Keratinocyte (primary cell): ENCODE measurements at regions not wholly inside any gene's neighbourhood (a gene's known extent, or its start where the extent isn't known, plus 50 kb on each side); places are given as distances from the start of the nearest gene placed in this dataset.

Source experiments
- DNase-seq: peaks from one replicate; pipeline ENCODE4 v3.0.0-alpha.2; 2011; ENCODE audit warnings: low read depth, missing footprints, low spot score
- FAIRE-seq: peaks from 2 replicates; lab custom pipeline; 2011; peaks lifted over from hg19 to GRCh38; lab: Jason Lieb, UNC
- H2AFZ ChIP-seq: 2 replicates; pipeline ENCODE4 v1.6.0; 2012; ENCODE audit warnings: low read length, control low read depth, inconsistent platforms; ENCODE audit not compliant: control insufficient read depth
- H3K27ac ChIP-seq: 2 replicates; pipeline ENCODE4 v1.5.1; 2011; ENCODE audit warnings: low read length; ENCODE audit not compliant: control insufficient read depth, insufficient read depth
- H3K27me3 ChIP-seq: 3 replicates; pipeline ENCODE4 v1.6.0; 2011; ENCODE audit warnings: low read length; ENCODE audit not compliant: control insufficient read depth, insufficient read depth; ENCODE audit errors: extremely low read depth
- H3K36me3 ChIP-seq, 2 experiments: 2 replicates in 1 of 2; 3 replicates in 1 of 2; pipeline ENCODE4 v1.5.1; 2011; ENCODE audit warnings: low read length in 2 of 2, mild to moderate bottlenecking in 1 of 2; ENCODE audit not compliant: control insufficient read depth in 2 of 2, insufficient read depth in 2 of 2; ENCODE audit errors: extremely low read depth in 1 of 2
- H3K4me1 ChIP-seq: 3 replicates; pipeline ENCODE4 v1.5.1; 2011; ENCODE audit warnings: low read length; ENCODE audit not compliant: control insufficient read depth, insufficient read depth; ENCODE audit errors: extremely low read depth
- H3K4me2 ChIP-seq: 3 replicates; pipeline ENCODE4 v1.6.0; 2011; ENCODE audit warnings: low read depth, low read length; ENCODE audit not compliant: control insufficient read depth, insufficient read depth; ENCODE audit errors: extremely low read depth
- H3K4me3 ChIP-seq, 3 experiments: fragments of 200-600 bp in 1 of 3; sonication (generic) in 1 of 3; 2 replicates in 2 of 3; 3 replicates in 1 of 3; pipeline ENCODE4 v1.5.1; 2011 to 2016; ENCODE audit warnings: low read length in 3 of 3, mild to moderate bottlenecking in 3 of 3, control low read depth in 2 of 3, inconsistent platforms in 1 of 3, low read depth in 1 of 3, mixed read lengths in 1 of 3, mixed run types in 1 of 3, moderate library complexity in 1 of 3; ENCODE audit not compliant: control insufficient read depth in 2 of 3, insufficient read depth in 2 of 3; ENCODE audit errors: extremely low read depth in 1 of 3
- H3K79me2 ChIP-seq: 2 replicates; pipeline ENCODE4 v1.6.0; 2012; ENCODE audit warnings: low read length; ENCODE audit not compliant: control insufficient read depth, insufficient read depth
- H3K9ac ChIP-seq: 3 replicates; pipeline ENCODE4 v1.6.0; 2011; ENCODE audit warnings: low read length; ENCODE audit not compliant: control insufficient read depth, insufficient read depth; ENCODE audit errors: extremely low read depth
- H3K9me1 ChIP-seq: 3 replicates; pipeline ENCODE4 v1.6.0; 2011; ENCODE audit warnings: low read length; ENCODE audit not compliant: control insufficient read depth, insufficient read depth; ENCODE audit errors: extremely low read depth
- H3K9me3 ChIP-seq: 2 replicates; pipeline ENCODE4 v1.5.1; 2012; ENCODE audit warnings: low read depth, low read length; ENCODE audit not compliant: control insufficient read depth
- H4K20me1 ChIP-seq: 3 replicates; pipeline ENCODE4 v1.6.0; 2011; ENCODE audit warnings: low read length; ENCODE audit not compliant: control insufficient read depth, insufficient read depth; ENCODE audit errors: extremely low read depth
- CTCF ChIP-seq, 3 experiments: IDR thresholded peaks in 1 of 3; conservative IDR thresholded peaks in 1 of 3; optimal IDR thresholded peaks in 1 of 3; 2 replicates in 2 of 3; 3 replicates in 1 of 3; pipeline versions ENCODE3 to v1.5.1; 2011; ENCODE audit warnings: low read length in 3 of 3, mild to moderate bottlenecking in 3 of 3, moderate library complexity in 2 of 3, control low read depth in 1 of 3, inconsistent platforms in 1 of 3; ENCODE audit not compliant: insufficient read depth in 2 of 3; ENCODE audit errors: extremely low read depth in 1 of 3
- EZH2 ChIP-seq: IDR thresholded peaks from one replicate; pipeline ENCODE4 v1.6.1; 2012; ENCODE audit warnings: inconsistent platforms, mild to moderate bottlenecking, low read length, moderate library complexity
- dilution Hi-C: fragments of 300-500 bp; cut with MboI; formaldehyde crosslinking; loops from one replicate; pipeline ENCODE4 v1.7.0; 2020; ENCODE audit warnings: low sequenced_read_pairs; ENCODE audit not compliant: extremely low pct_ligation_motif_present

DNA sequence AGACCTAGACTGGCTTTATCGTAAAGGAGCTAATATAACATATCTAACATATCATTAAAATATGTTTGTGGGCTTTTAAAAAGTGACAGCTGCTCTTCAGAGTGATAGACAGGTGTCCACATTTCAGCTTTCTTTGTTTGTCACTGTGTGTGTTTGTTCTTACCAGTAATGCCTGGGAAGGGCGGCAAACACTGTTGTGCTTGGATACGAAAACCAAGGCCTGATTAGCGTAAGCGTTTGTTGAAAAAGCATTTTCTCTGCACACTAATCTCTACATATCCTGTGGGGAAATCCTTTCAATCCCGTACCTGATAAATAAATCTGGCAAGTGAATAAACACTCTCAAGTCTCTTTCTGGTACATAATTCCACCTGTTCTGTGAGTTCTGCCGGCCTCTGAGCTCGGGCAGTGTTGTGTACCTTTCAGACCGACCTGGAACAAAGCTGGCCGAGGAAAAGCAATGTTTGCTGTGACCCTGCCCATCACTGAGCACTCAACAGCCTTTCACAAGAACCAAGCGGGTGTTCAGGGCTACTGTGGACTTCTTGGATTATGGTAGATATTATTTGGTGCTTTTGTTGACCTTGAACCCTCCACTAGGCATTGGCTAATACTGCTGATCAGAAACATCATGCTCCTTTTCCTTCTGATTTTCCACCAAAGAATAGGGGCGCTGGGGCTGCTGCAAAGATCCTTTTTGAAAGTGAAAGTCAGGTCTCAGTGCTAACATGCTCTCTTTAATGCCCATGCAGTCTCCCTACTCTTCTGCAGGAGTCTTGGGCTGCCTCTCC, 100.4 kb downstream of the CD83 start:
- no peak overlapping the region for H2AFZ ChIP-seq
- no peak overlapping the region for H3K9ac ChIP-seq
- dilution Hi-C loops: no loop called here
- H3K9me1 ChIP-seq: no peaks in the 10 kb centered on the region
- no peak overlapping the region for H3K4me2 ChIP-seq
- no peak overlapping the region for H3K4me3 ChIP-seq
- FAIRE-seq: no peak
- no peaks in the 10 kb centered on the region for H3K27me3 ChIP-seq
- TF ChIP-seq CTCF (optimal IDR thresholded peaks at IDR 0.05 in 1 of 3, IDR thresholded peaks at IDR 0.05 in 1 of 3, conservative IDR thresholded peaks at IDR 0.05 in 1 of 3; ENCODE audit: extremely low read depth in 1 of 3, insufficient read depth in 2 of 3, low read length in 3 of 3) (no peak), EZH2 (no peak)
- no peaks in the 10 kb centered on the region for H3K36me3 ChIP-seq
- no peak overlapping the region for H3K27ac ChIP-seq
- no peaks in the 10 kb centered on the region for H3K79me2 ChIP-seq
- no peaks in the 10 kb centered on the region for H3K9me3 ChIP-seq
- no peak for DNase-seq
- H4K20me1 ChIP-seq: no peaks in the 10 kb centered on the region
- no peaks in the 10 kb centered on the region for H3K4me1 ChIP-seq

GRCh38 chr6:14218519-14218800, 100.9 kb downstream of the CD83 start:
- Histone ChIP-seq H3K4me2 (no peak overlapping the region), H3K4me1 (no peaks in the 10 kb centered on the region), H3K9me3 (no peaks in the 10 kb centered on the region), H2AFZ (no peak overlapping the region), H3K27ac (no peak overlapping the region), H3K79me2 (no peaks in the 10 kb centered on the region), H3K9me1 (no peaks in the 10 kb centered on the region), H4K20me1 (no peaks in the 10 kb centered on the region), H3K4me3 (no peak overlapping the region), H3K9ac (no peak overlapping the region), H3K27me3 (no peaks in the 10 kb centered on the region), H3K36me3 (no peaks in the 10 kb centered on the region)
- dilution Hi-C loops: no loop called here
- no peak for DNase-seq
- no peak for FAIRE-seq
- TF ChIP-seq EZH2: no peak
- no peak for TF ChIP-seq CTCF (optimal IDR thresholded peaks at IDR 0.05 in 1 of 3, IDR thresholded peaks at IDR 0.05 in 1 of 3, conservative IDR thresholded peaks at IDR 0.05 in 1 of 3; ENCODE audit: extremely low read depth in 1 of 3, insufficient read depth in 2 of 3, low read length in 3 of 3)
